Caco-2 (cell line): ENCODE measurements at regions not wholly inside any gene's neighbourhood (a gene's known extent, or its start where the extent isn't known, plus 50 kb on each side); places are given as distances from the start of the nearest gene placed in this dataset.
"Not testable (repeated sequence)": the region's sequence is repeated elsewhere in the genome, so short reads cannot be mapped to it uniquely, and the experiment has no call there.

Source experiments
- BruUV-seq: library from RNA; stranded (reverse); fragments of 400-500 nt; replicated peaks from 2 replicates; lab custom pipeline; 2021; lab: Mats Ljungman, UMichigan
- CTCF ChIA-PET: fragments of 300-600 bp; sonication (Branson Sonifier 250); formaldehyde crosslinking; loops from one replicate; lab custom pipeline; 2022; ENCODE audit warnings: antibody characterized with exemption; lab: Charles Lee
- POLR2A ChIA-PET: fragments of 300-600 bp; sonication (Branson Sonifier 250); formaldehyde crosslinking; loops from one replicate; lab custom pipeline; 2022; ENCODE audit warnings: antibody characterized with exemption; lab: Charles Lee
- DNase-seq, 2 experiments: peaks; one replicate each; pipeline versions ENCODE4 v3.0.0 to v3.0.0-alpha.2; 2020 to 2022
- H3K27me3 ChIP-seq: replicated peaks from 2 replicates; pipeline ENCODE4 v1.6.0; 2011; ENCODE audit warnings: low read length; ENCODE audit not compliant: control insufficient read depth, insufficient read depth
- H3K36me3 ChIP-seq: 2 replicates; pipeline ENCODE4 v1.5.1; 2011; ENCODE audit warnings: low read length; ENCODE audit not compliant: control insufficient read depth, insufficient read depth
- H3K4me1 ChIP-seq: fragments of 250-450 bp; sonication (Bioruptor Pico); 2 replicates; pipeline ENCODE4 v1.5.1; 2020; ENCODE audit warnings: mild to moderate bottlenecking
- H3K4me3 ChIP-seq: 2 replicates; pipeline ENCODE4 v1.5.1; 2011; ENCODE audit warnings: low read depth, mild to moderate bottlenecking, control low read depth, low read length
- H3K9me3 ChIP-seq: fragments of 250-450 bp; sonication (Bioruptor Pico); 2 replicates; pipeline ENCODE4 v1.5.1; 2020; ENCODE audit warnings: mild to moderate bottlenecking, moderate library complexity
- H3K27ac Mint-ChIP-seq: one replicate; pipeline ENCODE4 v1.8.0; 2022; ENCODE audit warnings: mixed read lengths; ENCODE audit not compliant: unreplicated experiment
- H3K27me3 Mint-ChIP-seq: one replicate; pipeline ENCODE4 v1.8.0; 2022; ENCODE audit warnings: mixed read lengths; ENCODE audit not compliant: insufficient read depth, unreplicated experiment
- H3K36me3 Mint-ChIP-seq: one replicate; pipeline ENCODE4 v1.8.0; 2022; ENCODE audit warnings: mild to moderate bottlenecking, mixed read lengths; ENCODE audit not compliant: insufficient read depth, unreplicated experiment
- H3K4me1 Mint-ChIP-seq: one replicate; pipeline ENCODE4 v1.8.0; 2022; ENCODE audit warnings: low read depth, mixed read lengths; ENCODE audit not compliant: unreplicated experiment
- H3K4me3 Mint-ChIP-seq: one replicate; pipeline ENCODE4 v1.8.0; 2022; ENCODE audit warnings: mild to moderate bottlenecking, moderate library complexity, mixed read lengths; ENCODE audit not compliant: unreplicated experiment
- H3K9me3 Mint-ChIP-seq: one replicate; pipeline ENCODE4 v1.8.0; 2022; ENCODE audit warnings: mixed read lengths; ENCODE audit not compliant: unreplicated experiment
- intact Hi-C: fragments of 100-400 bp; cut with micrococcal nuclease; formaldehyde crosslinking; loops from one replicate; pipeline ENCODE4 v1.10.0; 2022; ENCODE audit not compliant: unreplicated experiment
- TF ChIP-seq, protein P1 (sequence below), 2 experiments: fragments of 200-600 bp in 1 of 2; IDR thresholded peaks; 1 replicate in 1 of 2; 2 replicates in 1 of 2; pipeline versions ENCODE4 v1.5.1 to v1.8.0; 2011 to 2022; ENCODE audit warnings: antibody characterized with exemption in 1 of 2, control low read depth in 1 of 2, inconsistent platforms in 1 of 2, low read depth in 1 of 2, low read length in 1 of 2, mild to moderate bottlenecking in 1 of 2, moderate library complexity in 1 of 2; ENCODE audit not compliant: insufficient read depth in 1 of 2, severe bottlenecking in 1 of 2, unreplicated experiment in 1 of 2

DNA sequence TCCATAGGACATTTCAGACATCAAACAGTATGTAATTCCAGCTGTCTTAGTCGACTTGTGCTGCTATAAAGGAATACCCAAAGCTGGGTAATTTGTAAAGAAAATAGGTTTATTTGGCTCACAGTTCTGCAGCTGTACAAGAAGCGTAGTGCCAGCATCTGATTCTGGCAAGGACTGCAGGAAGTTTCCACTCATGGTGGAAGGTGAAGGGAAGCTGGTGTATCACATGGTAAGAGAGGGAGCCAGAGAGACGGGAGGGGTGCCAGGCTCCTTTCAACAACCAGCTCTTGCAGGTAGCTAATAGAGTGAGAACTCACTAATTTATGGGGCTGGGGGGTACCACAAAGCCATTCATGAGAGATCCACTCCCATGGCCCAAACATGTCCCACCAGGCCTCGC, 253.0 kb upstream of the FGF13 start:
- Mint-ChIP-seq H3K27ac (no peak overlapping the region), H3K4me3 (no peak overlapping the region), H3K4me1 (no peaks in the 10 kb centered on the region), H3K9me3 (no peaks in the 10 kb centered on the region), H3K36me3 (no peaks in the 10 kb centered on the region), H3K27me3 (peaks cover 3% of the 10 kb centered on the region)
- POLR2A ChIA-PET: no interaction called here
- no TSS peak for BruUV-seq
- no peaks in the 10 kb centered on the region for H3K36me3 ChIP-seq
- no peak overlapping the region for H3K4me3 ChIP-seq
- DNase-seq: no peak
- intact Hi-C loops: no loop called here
- CTCF ChIA-PET: no interaction called here
- H3K4me1 ChIP-seq: no peaks in the 10 kb centered on the region
- no peaks in the 10 kb centered on the region for H3K9me3 ChIP-seq
- TF ChIP-seq, protein P1, sequence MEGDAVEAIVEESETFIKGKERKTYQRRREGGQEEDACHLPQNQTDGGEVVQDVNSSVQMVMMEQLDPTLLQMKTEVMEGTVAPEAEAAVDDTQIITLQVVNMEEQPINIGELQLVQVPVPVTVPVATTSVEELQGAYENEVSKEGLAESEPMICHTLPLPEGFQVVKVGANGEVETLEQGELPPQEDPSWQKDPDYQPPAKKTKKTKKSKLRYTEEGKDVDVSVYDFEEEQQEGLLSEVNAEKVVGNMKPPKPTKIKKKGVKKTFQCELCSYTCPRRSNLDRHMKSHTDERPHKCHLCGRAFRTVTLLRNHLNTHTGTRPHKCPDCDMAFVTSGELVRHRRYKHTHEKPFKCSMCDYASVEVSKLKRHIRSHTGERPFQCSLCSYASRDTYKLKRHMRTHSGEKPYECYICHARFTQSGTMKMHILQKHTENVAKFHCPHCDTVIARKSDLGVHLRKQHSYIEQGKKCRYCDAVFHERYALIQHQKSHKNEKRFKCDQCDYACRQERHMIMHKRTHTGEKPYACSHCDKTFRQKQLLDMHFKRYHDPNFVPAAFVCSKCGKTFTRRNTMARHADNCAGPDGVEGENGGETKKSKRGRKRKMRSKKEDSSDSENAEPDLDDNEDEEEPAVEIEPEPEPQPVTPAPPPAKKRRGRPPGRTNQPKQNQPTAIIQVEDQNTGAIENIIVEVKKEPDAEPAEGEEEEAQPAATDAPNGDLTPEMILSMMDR (IDR thresholded peaks at IDR 0.05; ENCODE audit: insufficient read depth in 1 of 2, low read depth in 1 of 2, low read length in 1 of 2, severe bottlenecking in 1 of 2, unreplicated experiment in 1 of 2): no peak
- no peaks in the 10 kb centered on the region for H3K27me3 ChIP-seq

DNA sequence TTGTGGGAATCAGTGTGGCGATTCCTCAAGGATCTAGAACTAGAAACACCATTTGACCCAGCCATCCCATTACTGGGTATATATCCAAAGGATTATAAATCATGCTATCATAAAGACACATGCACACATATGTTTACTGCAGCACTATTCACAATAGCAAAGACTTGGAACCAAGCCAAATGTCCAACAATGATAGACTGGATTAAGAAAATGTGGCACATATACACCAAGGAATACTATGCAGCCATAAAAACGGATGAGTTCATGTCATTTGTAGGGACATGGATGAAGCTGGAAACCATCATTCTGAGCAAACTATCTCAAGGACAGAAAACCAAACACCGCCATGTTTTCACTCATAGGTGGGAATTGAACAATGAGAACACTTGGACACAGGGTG, 250.9 kb upstream of the FGF13 start:
- BruUV-seq, POLR2A ChIA-PET, H3K27me3 ChIP-seq, H3K4me3 Mint-ChIP-seq, H3K9me3 Mint-ChIP-seq, H3K4me1 ChIP-seq, H3K4me3 ChIP-seq, H3K36me3 Mint-ChIP-seq, H3K27ac Mint-ChIP-seq, DNase-seq, H3K36me3 ChIP-seq, H3K27me3 Mint-ChIP-seq, H3K9me3 ChIP-seq, intact Hi-C loops, H3K4me1 Mint-ChIP-seq, CTCF ChIA-PET: not testable (repeated sequence)

DNA sequence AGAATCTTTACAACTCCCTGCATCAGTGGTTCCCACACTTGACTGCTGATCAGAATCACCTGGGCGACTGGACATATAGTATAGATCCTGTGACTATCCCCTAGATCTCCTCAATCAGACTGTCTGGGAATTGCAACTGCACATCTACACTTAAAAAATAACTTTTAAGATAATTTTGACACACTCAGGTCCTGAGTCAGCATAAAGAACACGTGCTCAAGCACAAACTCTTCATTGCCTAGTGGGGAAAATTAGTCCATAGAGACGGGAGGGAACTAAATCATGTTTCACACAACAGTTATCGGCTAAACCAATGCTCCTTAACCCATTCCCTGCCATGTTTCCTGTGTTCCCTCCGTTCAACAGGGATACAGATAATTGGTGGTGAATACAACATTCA, 243.5 kb upstream of the FGF13 start:
- Histone ChIP-seq H3K4me1 (no peaks in the 10 kb centered on the region), H3K36me3 (no peaks in the 10 kb centered on the region), H3K9me3 (no peaks in the 10 kb centered on the region), H3K4me3 (no peak overlapping the region), H3K27me3 (no peaks in the 10 kb centered on the region)
- Mint-ChIP-seq H3K4me3 (no peak overlapping the region), H3K27ac (no peak overlapping the region), H3K27me3 (no peaks in the 10 kb centered on the region), H3K4me1 (no peaks in the 10 kb centered on the region), H3K36me3 (no peaks in the 10 kb centered on the region), H3K9me3 (no peaks in the 10 kb centered on the region)
- POLR2A ChIA-PET: no interaction called here
- intact Hi-C loops: no loop called here
- TF ChIP-seq, protein P1 (IDR thresholded peaks at IDR 0.05; ENCODE audit: insufficient read depth in 1 of 2, low read depth in 1 of 2, low read length in 1 of 2, severe bottlenecking in 1 of 2, unreplicated experiment in 1 of 2): no peak
- no TSS peak for BruUV-seq
- DNase-seq: no peak
- CTCF ChIA-PET: no interaction called here

DNA sequence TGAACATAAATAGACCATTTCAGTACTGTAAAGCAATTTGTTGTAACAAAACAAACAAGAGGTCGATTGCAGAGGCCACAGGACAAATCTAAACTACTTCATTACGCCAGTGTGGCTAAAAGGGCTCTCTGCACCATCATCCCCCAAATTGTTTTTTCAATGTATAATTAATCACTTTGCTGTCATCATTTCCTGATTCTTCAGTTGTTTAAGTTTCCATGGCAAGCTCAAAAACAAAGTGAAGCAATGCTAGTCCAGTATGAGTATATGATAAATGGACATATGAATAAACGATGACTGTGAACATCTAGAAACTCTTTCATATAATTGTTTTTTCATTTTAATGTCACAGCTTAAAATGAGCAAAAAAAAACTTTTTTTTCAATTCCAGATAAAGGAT, 235.4 kb upstream of the FGF13 start:
- DNase-seq: no peak
- Histone ChIP-seq H3K27me3 (no peaks in the 10 kb centered on the region), H3K9me3 (no peaks in the 10 kb centered on the region), H3K4me1 (no peaks in the 10 kb centered on the region), H3K36me3 (no peaks in the 10 kb centered on the region), H3K4me3 (no peak overlapping the region)
- Mint-ChIP-seq H3K36me3 (no peaks in the 10 kb centered on the region), H3K27me3 (no peaks in the 10 kb centered on the region), H3K9me3 (no peaks in the 10 kb centered on the region), H3K4me1 (no peaks in the 10 kb centered on the region), H3K4me3 (no peak overlapping the region), H3K27ac (no peak overlapping the region)
- POLR2A ChIA-PET: no interaction called here
- intact Hi-C loops: no loop called here
- TF ChIP-seq, protein P1 (IDR thresholded peaks at IDR 0.05; ENCODE audit: insufficient read depth in 1 of 2, low read depth in 1 of 2, low read length in 1 of 2, severe bottlenecking in 1 of 2, unreplicated experiment in 1 of 2): no peak
- CTCF ChIA-PET: no interaction called here
- BruUV-seq: no TSS peak
